H1 (cell line): ENCODE measurements at regions not wholly inside any gene's neighbourhood (a gene's known extent, or its start where the extent isn't known, plus 50 kb on each side); places are given as distances from the start of the nearest gene placed in this dataset.

ENCODE experiments used
- CTCF ChIA-PET: fragments of 300-600 bp; sonication (Branson Sonifier 250); formaldehyde crosslinking; loops from one replicate; lab custom pipeline; 2021; ENCODE audit not compliant: partially characterized antibody; lab: Charles Lee
- POLR2A ChIA-PET: fragments of 300-600 bp; sonication (Branson Sonifier 250); formaldehyde crosslinking; loops from one replicate; lab custom pipeline; 2021; ENCODE audit warnings: inconsistent platforms; ENCODE audit not compliant: partially characterized antibody; lab: Charles Lee
- DNase-seq, 2 experiments: peaks; one replicate each; pipeline versions ENCODE4 v3.0.0 to v3.0.0-alpha.2; 2010 to 2022; ENCODE audit warnings: low spot score in 2 of 2, low read depth in 1 of 2, mixed read lengths in 1 of 2
- FAIRE-seq: peaks from 2 replicates; lab custom pipeline; 2011; peaks lifted over from hg19 to GRCh38; lab: Jason Lieb, UNC
- H2AFZ ChIP-seq: 2 replicates; pipeline ENCODE4 v1.8.1; 2012; ENCODE audit warnings: low read length, inconsistent platforms
- H2AK5ac ChIP-seq: 2 replicates; pipeline ENCODE4 v1.6.1; 2013; ENCODE audit warnings: low read depth, low read length
- H2BK120ac ChIP-seq: replicated peaks from 2 replicates; pipeline ENCODE3; 2013; ENCODE audit warnings: low read depth, low read length, inconsistent platforms
- H2BK12ac ChIP-seq: 2 replicates; pipeline ENCODE4 v1.6.1; 2013; ENCODE audit warnings: low read depth, low read length
- H2BK15ac ChIP-seq: 2 replicates; pipeline ENCODE4 v1.6.1; 2013; ENCODE audit warnings: low read length
- H2BK20ac ChIP-seq: 2 replicates; pipeline ENCODE4 v1.6.1; 2013; ENCODE audit warnings: low read length
- H2BK5ac ChIP-seq: 2 replicates; pipeline ENCODE4 v1.6.1; 2013; ENCODE audit warnings: low read depth, low read length
- H3K14ac ChIP-seq: 2 replicates; pipeline ENCODE4 v1.6.1; 2013; ENCODE audit warnings: inconsistent platforms; ENCODE audit not compliant: insufficient read length
- H3K18ac ChIP-seq: 2 replicates; pipeline ENCODE4 v1.6.1; 2013; ENCODE audit warnings: low read length; ENCODE audit errors: extremely low read depth
- H3K23ac ChIP-seq: 2 replicates; pipeline ENCODE4 v1.6.1; 2013; ENCODE audit warnings: inconsistent platforms; ENCODE audit not compliant: insufficient read length
- H3K23me2 ChIP-seq: 2 replicates; pipeline ENCODE4 v1.6.1; 2013; ENCODE audit warnings: low read depth, low read length
- H3K27ac ChIP-seq: 2 replicates; pipeline ENCODE4 v1.6.1; 2011; ENCODE audit warnings: low read depth, low read length, inconsistent platforms
- H3K27me3 ChIP-seq, 4 experiments: replicated peaks in 1 of 4; 1 replicate in 1 of 4; 2 replicates in 3 of 4; pipeline versions ENCODE4 v1.6.1 to v1.8.1; 2011 to 2013; ENCODE audit warnings: low read length in 3 of 4, mild to moderate bottlenecking in 3 of 4, inconsistent platforms in 2 of 4, mixed read lengths in 2 of 4, moderate library complexity in 1 of 4; ENCODE audit not compliant: control insufficient read depth in 3 of 4, insufficient read depth in 3 of 4; ENCODE audit errors: extremely low read depth in 1 of 4
- H3K36me3 ChIP-seq, 4 experiments: 2 replicates each; pipeline versions ENCODE4 v1.6.1 to v1.8.1; 2011 to 2013; ENCODE audit warnings: mild to moderate bottlenecking in 4 of 4, low read length in 3 of 4, moderate library complexity in 2 of 4, control low read depth in 1 of 4, inconsistent platforms in 1 of 4; ENCODE audit not compliant: insufficient read depth in 4 of 4, control insufficient read depth in 2 of 4
- H3K4ac ChIP-seq: replicated peaks from 2 replicates; pipeline ENCODE3; 2013; ENCODE audit warnings: low read length, low read depth, mixed read lengths, inconsistent platforms; ENCODE audit not compliant: insufficient read length
- H3K4me1 ChIP-seq, 4 experiments: replicated peaks in 1 of 4; 1 replicate in 1 of 4; 2 replicates in 3 of 4; pipeline versions ENCODE4 v1.6.1 to v1.8.1; 2011 to 2013; ENCODE audit warnings: low read length in 3 of 4, inconsistent platforms in 2 of 4, mixed read lengths in 1 of 4; ENCODE audit not compliant: insufficient read depth in 4 of 4, control insufficient read depth in 3 of 4
- H3K4me2 ChIP-seq, 2 experiments: 2 replicates each; pipeline versions ENCODE4 v1.6.1 to v1.8.1; 2011 to 2013; ENCODE audit warnings: low read depth in 2 of 2, low read length in 2 of 2, control low read depth in 1 of 2, inconsistent platforms in 1 of 2, mild to moderate bottlenecking in 1 of 2; ENCODE audit not compliant: insufficient read depth in 1 of 2
- H3K4me3 ChIP-seq, 4 experiments: fragments of 200-600, 300-600 bp in 1 of 4; sonication (generic), shearing (Covaris generic), sonication (Bioruptor Twin) in 1 of 4; 2 replicates each; pipeline versions ENCODE4 v1.5.1 to v1.8.1; 2011 to 2016; ENCODE audit warnings: low read length in 4 of 4, low read depth in 3 of 4, control low read depth in 2 of 4, inconsistent platforms in 2 of 4, mild to moderate bottlenecking in 2 of 4, mixed read lengths in 1 of 4, moderate library complexity in 1 of 4; ENCODE audit not compliant: insufficient read depth in 2 of 4; ENCODE audit errors: extremely low read depth in 1 of 4
- H3K56ac ChIP-seq: replicated peaks from 2 replicates; pipeline ENCODE3; 2013; ENCODE audit warnings: low read depth, mild to moderate bottlenecking, mixed read lengths, low read length, inconsistent platforms; ENCODE audit not compliant: insufficient read length
- H3K79me1 ChIP-seq: 2 replicates; pipeline ENCODE4 v1.6.1; 2013; ENCODE audit warnings: low read depth, low read length, control low read depth
- H3K79me2 ChIP-seq, 2 experiments: 2 replicates each; pipeline versions ENCODE4 v1.6.1 to v1.8.1; 2012 to 2013; ENCODE audit warnings: low read length in 2 of 2, mild to moderate bottlenecking in 2 of 2, inconsistent platforms in 1 of 2; ENCODE audit not compliant: insufficient read depth in 2 of 2, control insufficient read depth in 1 of 2
- H3K9ac ChIP-seq, 4 experiments: replicated peaks in 1 of 4; 1 replicate in 1 of 4; 2 replicates in 3 of 4; pipeline versions ENCODE4 v1.6.1 to v1.8.1; 2011 to 2013; ENCODE audit warnings: low read depth in 3 of 4, low read length in 3 of 4, control low read depth in 2 of 4, mild to moderate bottlenecking in 2 of 4, moderate library complexity in 2 of 4, inconsistent platforms in 1 of 4; ENCODE audit errors: extremely low read depth in 1 of 4
- H3K9me3 ChIP-seq, 2 experiments: 2 replicates each; pipeline versions ENCODE4 v1.6.1 to v1.8.1; 2012 to 2013; ENCODE audit warnings: mild to moderate bottlenecking in 2 of 2, moderate library complexity in 2 of 2, control low read depth in 1 of 2, inconsistent platforms in 1 of 2, low read depth in 1 of 2, low read length in 1 of 2, mixed read lengths in 1 of 2; ENCODE audit not compliant: insufficient read depth in 2 of 2
- H4K20me1 ChIP-seq, 2 experiments: replicated peaks in 1 of 2; 2 replicates each; pipeline versions ENCODE3 to v1.8.1; 2011 to 2013; ENCODE audit warnings: inconsistent platforms in 2 of 2, low read length in 2 of 2, mild to moderate bottlenecking in 1 of 2; ENCODE audit not compliant: insufficient read depth in 2 of 2, control insufficient read depth in 1 of 2
- H4K5ac ChIP-seq: 2 replicates; pipeline ENCODE4 v1.6.1; 2013; ENCODE audit warnings: low read length, low read depth, mixed read lengths, inconsistent platforms; ENCODE audit not compliant: insufficient read length
- H4K8ac ChIP-seq: 2 replicates; pipeline ENCODE4 v1.8.0; 2013; ENCODE audit warnings: mild to moderate bottlenecking, moderate library complexity, low read length, inconsistent platforms; ENCODE audit not compliant: insufficient read depth; ENCODE audit errors: extremely low read depth
- H4K91ac ChIP-seq: replicated peaks from 2 replicates; pipeline ENCODE3; 2013; ENCODE audit warnings: low read length, mixed read lengths, inconsistent platforms; ENCODE audit not compliant: insufficient read length
- ATF3 ChIP-seq: IDR thresholded peaks from 2 replicates; pipeline ENCODE4 v1.6.1; 2011; ENCODE audit warnings: low read depth, mild to moderate bottlenecking, low read length; ENCODE audit not compliant: insufficient read depth
- BRCA1 ChIP-seq: IDR thresholded peaks from 2 replicates; pipeline ENCODE4 v1.6.1; 2012; ENCODE audit warnings: low read depth, low read length, improper control_type of control experiment
- CBX5 ChIP-seq: fragments of 300-800, 300-1000 bp; sonication (generic); IDR thresholded peaks from 2 replicates; pipeline ENCODE4 v1.7.1; 2016; ENCODE audit warnings: antibody characterized with exemption, low read length, low read depth
- CHD2 ChIP-seq: IDR thresholded peaks from 2 replicates; pipeline ENCODE4 v1.6.1; 2012; ENCODE audit warnings: low read length, improper control_type of control experiment
- EGR1 ChIP-seq: IDR thresholded peaks from 2 replicates; pipeline ENCODE4 v1.6.1; 2011; ENCODE audit warnings: low read depth, low read length, borderline replicate concordance
- EP300 ChIP-seq, 2 experiments: IDR thresholded peaks; 1 replicate in 1 of 2; 2 replicates in 1 of 2; pipeline ENCODE4 v1.6.1; 2011 to 2012; ENCODE audit warnings: low read depth in 2 of 2, low read length in 2 of 2, mild to moderate bottlenecking in 2 of 2, borderline replicate concordance in 1 of 2, inconsistent platforms in 1 of 2, moderate library complexity in 1 of 2
- GTF2F1 ChIP-seq: IDR thresholded peaks from 2 replicates; pipeline ENCODE4 v1.6.1; 2012; ENCODE audit warnings: low read depth, low read length, improper control_type of control experiment, borderline replicate concordance
- RNF2 ChIP-seq: fragments of 200-900, 300-1000 bp; sonication (generic); IDR thresholded peaks from 2 replicates; pipeline ENCODE4 v1.7.1; 2016; ENCODE audit warnings: borderline replicate concordance, low read depth, mild to moderate bottlenecking, antibody characterized with exemption, low read length; ENCODE audit not compliant: poor library complexity, severe bottlenecking; ENCODE audit errors: missing control alignments
- TAF1 ChIP-seq: IDR thresholded peaks from 2 replicates; pipeline ENCODE4 v1.6.1; 2011; ENCODE audit warnings: mild to moderate bottlenecking, low read depth, low read length
- TF ChIP-seq, protein P1 (sequence below): IDR thresholded peaks from 2 replicates; pipeline ENCODE4 v1.6.1; 2012; ENCODE audit warnings: low read length, inconsistent platforms

DNA sequence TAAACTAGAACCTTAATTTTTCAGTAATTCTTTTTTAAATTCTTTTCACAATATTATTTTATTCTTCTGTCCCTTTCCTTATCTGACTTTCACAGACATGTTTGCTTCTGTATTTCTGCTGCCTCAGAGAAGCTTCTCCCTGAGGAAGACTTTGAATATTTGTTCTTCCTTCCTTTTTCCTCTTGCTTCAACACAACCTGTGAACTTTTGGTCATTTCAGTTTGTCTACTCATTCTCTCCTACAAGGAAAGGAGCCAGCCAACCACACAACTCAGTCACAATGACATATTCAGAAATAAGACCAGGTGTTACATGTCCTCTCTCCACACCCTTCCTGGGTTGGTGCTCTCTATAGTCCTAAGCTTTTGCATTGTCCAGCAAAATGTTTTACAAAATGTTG lies 310.4 kb downstream of the TFAP2B start:
- Histone ChIP-seq H2BK12ac (no peak overlapping the region), H2BK20ac (no peak overlapping the region), H3K79me1 (no peaks in the 10 kb centered on the region), H4K91ac (no peak overlapping the region), H2BK15ac (no peak overlapping the region), H4K8ac (no peak overlapping the region), H3K4me1 (no peaks in the 10 kb centered on the region), H3K4ac (no peak overlapping the region), H3K23ac (no peak overlapping the region), H2BK120ac (no peak overlapping the region), H4K20me1 (no peaks in the 10 kb centered on the region), H3K18ac (no peak overlapping the region), H2AK5ac (no peak overlapping the region), H3K9ac (no peak overlapping the region), H3K27ac (no peak overlapping the region), H3K14ac (no peak overlapping the region), H3K27me3 (no peaks in the 10 kb centered on the region), H3K9me3 (no peaks in the 10 kb centered on the region), H3K4me3 (no peak overlapping the region), H2AFZ (no peak overlapping the region), H4K5ac (no peak overlapping the region), H3K79me2 (no peaks in the 10 kb centered on the region), H3K56ac (no peak overlapping the region), H3K4me2 (no peak overlapping the region), H2BK5ac (no peak overlapping the region), H3K36me3 (no peaks in the 10 kb centered on the region), H3K23me2 (no peaks in the 10 kb centered on the region)
- TF ChIP-seq EGR1: no peak
- TF ChIP-seq CBX5: no peak
- no peak for TF ChIP-seq CHD2
- no peak for TF ChIP-seq BRCA1
- no peak for TF ChIP-seq ATF3
- TF ChIP-seq GTF2F1: no peak
- no peak for TF ChIP-seq RNF2
- TF ChIP-seq, protein P1, sequence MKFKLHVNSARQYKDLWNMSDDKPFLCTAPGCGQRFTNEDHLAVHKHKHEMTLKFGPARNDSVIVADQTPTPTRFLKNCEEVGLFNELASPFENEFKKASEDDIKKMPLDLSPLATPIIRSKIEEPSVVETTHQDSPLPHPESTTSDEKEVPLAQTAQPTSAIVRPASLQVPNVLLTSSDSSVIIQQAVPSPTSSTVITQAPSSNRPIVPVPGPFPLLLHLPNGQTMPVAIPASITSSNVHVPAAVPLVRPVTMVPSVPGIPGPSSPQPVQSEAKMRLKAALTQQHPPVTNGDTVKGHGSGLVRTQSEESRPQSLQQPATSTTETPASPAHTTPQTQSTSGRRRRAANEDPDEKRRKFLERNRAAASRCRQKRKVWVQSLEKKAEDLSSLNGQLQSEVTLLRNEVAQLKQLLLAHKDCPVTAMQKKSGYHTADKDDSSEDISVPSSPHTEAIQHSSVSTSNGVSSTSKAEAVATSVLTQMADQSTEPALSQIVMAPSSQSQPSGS: no peak
- TF ChIP-seq TAF1: no peak
- no peak for TF ChIP-seq EP300 (IDR thresholded peaks at IDR 0.05; ENCODE audit: borderline replicate concordance in 1 of 2, low read depth in 2 of 2, low read length in 2 of 2)
- FAIRE-seq (no peak), DNase-seq (no peak)
- ChIA-PET POLR2A (no interaction called here), CTCF (no interaction called here)
